H1 (cell line): ENCODE measurements at regions not wholly inside any gene's neighbourhood (a gene's known extent, or its start where the extent isn't known, plus 50 kb on each side); places are given as distances from the start of the nearest gene placed in this dataset.

Experiments
- ATF3 ChIP-seq: IDR thresholded peaks from 2 replicates; pipeline ENCODE4 v1.6.1; 2011; ENCODE audit warnings: low read depth, mild to moderate bottlenecking, low read length; ENCODE audit not compliant: insufficient read depth
- CBX8 ChIP-seq: fragments of 300-800, 300-1000 bp; sonication (generic); IDR thresholded peaks from 2 replicates; pipeline ENCODE4 v1.7.1; 2016; ENCODE audit warnings: low read depth, low read length, borderline replicate concordance
- CHD2 ChIP-seq: IDR thresholded peaks from 2 replicates; pipeline ENCODE4 v1.6.1; 2012; ENCODE audit warnings: low read length, improper control_type of control experiment
- CTCF ChIP-seq, 3 experiments: IDR thresholded peaks; 1 replicate in 2 of 3; 2 replicates in 1 of 3; pipeline versions ENCODE4 v1.5.1 to v1.6.1; 2011; ENCODE audit warnings: low read length in 3 of 3, mild to moderate bottlenecking in 3 of 3, inconsistent platforms in 2 of 3, low read depth in 1 of 3, moderate library complexity in 1 of 3; ENCODE audit not compliant: insufficient read depth in 1 of 3; ENCODE audit errors: control extremely low read depth in 1 of 3
- EZH2 ChIP-seq: fragments of 200-600 bp; sonication (generic); IDR thresholded peaks from 2 replicates; pipeline ENCODE4 v1.7.1; 2012; ENCODE audit warnings: low read depth, mild to moderate bottlenecking, moderate library complexity, low read length, inconsistent platforms; ENCODE audit not compliant: severe bottlenecking
- HDAC2 ChIP-seq, 2 experiments: fragments of 300-600 bp in 1 of 2; sonication (generic) in 1 of 2; IDR thresholded peaks; 2 replicates each; pipeline ENCODE4 v1.6.1; 2011 to 2012; ENCODE audit warnings: low read depth in 2 of 2, low read length in 2 of 2, mild to moderate bottlenecking in 2 of 2, moderate library complexity in 2 of 2, borderline replicate concordance in 1 of 2, inconsistent platforms in 1 of 2
- MAFK ChIP-seq: IDR thresholded peaks from 2 replicates; pipeline ENCODE4 v1.6.1; 2012; ENCODE audit warnings: low read depth, mild to moderate bottlenecking, improper control_type of control experiment, low read length
- POLR2A ChIP-seq, 2 experiments: IDR thresholded peaks; 1 replicate in 1 of 2; 2 replicates in 1 of 2; pipeline ENCODE4 v1.6.1; 2011; ENCODE audit warnings: low read depth in 2 of 2, low read length in 2 of 2, mild to moderate bottlenecking in 2 of 2; ENCODE audit errors: control extremely low read depth in 1 of 2
- POLR2AphosphoS5 ChIP-seq: IDR thresholded peaks from 2 replicates; pipeline ENCODE4 v1.6.1; 2011; ENCODE audit warnings: low read depth, low read length
- RFX5 ChIP-seq: IDR thresholded peaks from 2 replicates; pipeline ENCODE4 v1.6.1; 2011; ENCODE audit warnings: low read depth, low read length, improper control_type of control experiment, borderline replicate concordance
- SAP30 ChIP-seq: fragments of 300-600 bp; sonication (generic); IDR thresholded peaks from 2 replicates; pipeline ENCODE4 v1.7.1; 2012; ENCODE audit warnings: low read length, moderate library complexity, mild to moderate bottlenecking, inconsistent platforms; ENCODE audit not compliant: insufficient read depth, insufficient replicate concordance
- TAF1 ChIP-seq: IDR thresholded peaks from 2 replicates; pipeline ENCODE4 v1.6.1; 2011; ENCODE audit warnings: mild to moderate bottlenecking, low read depth, low read length

- TF ChIP-seq RFX5 = no peak
- no peak for TF ChIP-seq CHD2
- no peak for TF ChIP-seq CTCF (IDR thresholded peaks at IDR 0.05; ENCODE audit: control extremely low read depth in 1 of 3, insufficient read depth in 1 of 3, low read depth in 1 of 3, low read length in 3 of 3)
- no peak for TF ChIP-seq HDAC2 (IDR thresholded peaks at IDR 0.05; ENCODE audit: borderline replicate concordance in 1 of 2, low read depth in 2 of 2, low read length in 2 of 2)
- TF ChIP-seq POLR2A (IDR thresholded peaks at IDR 0.05; ENCODE audit: control extremely low read depth in 1 of 2, low read depth in 2 of 2, low read length in 2 of 2) = no peak
- TF ChIP-seq EZH2 = no peak
- no peak for TF ChIP-seq MAFK
- no peak for TF ChIP-seq CBX8
- no peak for TF ChIP-seq TAF1
- no peak for TF ChIP-seq POLR2AphosphoS5
- TF ChIP-seq ATF3 = no peak
- TF ChIP-seq SAP30 = no peak
Observed at GRCh38 chr6:140044626-140045025, 670.2 kb upstream of the CITED2 start.
